Ectodermal cell (in vitro differentiated cells): ENCODE measurements at regions not wholly inside any gene's neighbourhood (a gene's known extent, or its start where the extent isn't known, plus 50 kb on each side); places are given as distances from the start of the nearest gene placed in this dataset.

Source experiments
- H3K27ac ChIP-seq: 2 replicates; pipeline ENCODE4 v1.7.0; 2013; ENCODE audit warnings: mild to moderate bottlenecking, low read depth, low read length; ENCODE audit not compliant: insufficient read depth, poor library complexity, severe bottlenecking
- H3K27me3 ChIP-seq: 2 replicates; pipeline ENCODE4 v1.7.0; 2013; ENCODE audit warnings: mild to moderate bottlenecking, low read length; ENCODE audit not compliant: insufficient read depth, control insufficient read depth, poor library complexity, severe bottlenecking
- H3K36me3 ChIP-seq: one replicate; pipeline ENCODE4 v1.7.0; 2013; ENCODE audit warnings: low read length; ENCODE audit not compliant: control insufficient read depth, insufficient read depth
- H3K4me1 ChIP-seq: one replicate; pipeline ENCODE4 v1.7.0; 2013; ENCODE audit warnings: low read length; ENCODE audit not compliant: control insufficient read depth, insufficient read depth
- H3K4me3 ChIP-seq: 2 replicates; pipeline ENCODE4 v1.7.0; 2013; ENCODE audit warnings: low read depth, low read length, control low read depth; ENCODE audit not compliant: insufficient read depth
- H3K9me3 ChIP-seq: 2 replicates; pipeline ENCODE4 v1.7.0; 2013; ENCODE audit warnings: mild to moderate bottlenecking, low read length, moderate library complexity; ENCODE audit not compliant: control insufficient read depth
- whole genome bisulfite sequencing, 2 experiments: methylation state at CpG; one replicate each; pipeline ENCODE4 v1.1.7; 2013; ENCODE audit warnings: missing lambda C conversion rate in 2 of 2; 5-methylcytosine and 5-hydroxymethylcytosine counted together

- Histone ChIP-seq H3K4me3 (no peak overlapping the region), H3K36me3 (no peaks in the 10 kb centered on the region), H3K4me1 (peaks cover 26% of the 10 kb centered on the region), H3K27me3 (no peaks in the 10 kb centered on the region), H3K9me3 (no peaks in the 10 kb centered on the region), H3K27ac (no peak overlapping the region)
- 85 to 87% methylated on average over 4 of the region's 4 CpGs for WGBS, 2 experiments
Observed at GRCh38 chr2:45275242-45275805, 266.1 kb upstream of the SIX2 start.

- no peak overlapping the region for H3K4me3 ChIP-seq
- no peaks in the 10 kb centered on the region for H3K36me3 ChIP-seq
- H3K9me3 ChIP-seq, result no peaks in the 10 kb centered on the region
- H3K4me1 ChIP-seq, result peaks cover 26% of the 10 kb centered on the region
- H3K27me3 ChIP-seq, result no peaks in the 10 kb centered on the region
- 18 to 19% methylated on average over 8 of the region's 8 CpGs for WGBS, 2 experiments
- no peak overlapping the region for H3K27ac ChIP-seq
Observed at GRCh38 chr2:45274250-45274926, 265.1 kb upstream of the SIX2 start.

DNA sequence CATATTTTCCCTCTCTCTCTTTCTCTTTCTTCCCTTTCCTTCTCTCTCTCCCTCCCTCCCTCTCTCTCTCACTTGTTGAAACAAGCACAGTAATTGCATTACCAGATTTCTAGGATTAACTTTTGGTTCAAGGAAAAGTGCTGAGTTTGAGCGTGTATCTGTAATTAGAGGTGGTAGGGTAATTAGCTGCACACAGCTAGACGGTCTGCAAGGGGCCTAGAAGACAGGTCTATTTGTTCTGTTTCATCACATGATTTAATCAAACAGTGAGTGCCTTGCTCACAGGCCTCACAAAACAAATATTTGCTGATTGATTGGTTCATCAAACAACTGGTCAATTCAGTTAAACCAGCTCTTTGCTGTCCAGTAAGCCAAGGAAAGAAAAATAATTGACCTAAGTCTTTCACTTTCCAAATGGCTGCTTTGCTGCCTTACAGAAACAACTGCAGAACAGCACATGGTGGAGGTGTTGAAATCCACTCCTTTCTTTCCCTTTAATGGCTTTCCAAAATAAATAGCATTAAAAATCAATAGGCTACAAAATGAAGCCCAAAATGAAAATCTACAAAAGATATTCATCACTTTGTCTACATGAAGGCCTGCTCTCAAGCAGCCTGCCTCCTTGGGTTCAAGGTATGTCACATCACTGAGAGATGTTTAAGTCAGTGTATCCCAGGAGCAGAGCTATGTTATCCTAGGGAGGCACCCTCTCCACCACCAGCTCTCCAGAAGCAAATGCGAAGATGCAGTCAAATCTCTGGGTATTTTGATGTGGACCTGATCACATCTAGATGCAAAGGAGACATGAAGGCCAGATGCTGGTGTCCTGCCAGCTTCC, 264.4 kb upstream of the SIX2 start:
- Histone ChIP-seq H3K27ac (no peak overlapping the region), H3K27me3 (no peaks in the 10 kb centered on the region)
- 66 to 68% methylated on average over 3 of the region's 3 CpGs for WGBS, 2 experiments

DNA sequence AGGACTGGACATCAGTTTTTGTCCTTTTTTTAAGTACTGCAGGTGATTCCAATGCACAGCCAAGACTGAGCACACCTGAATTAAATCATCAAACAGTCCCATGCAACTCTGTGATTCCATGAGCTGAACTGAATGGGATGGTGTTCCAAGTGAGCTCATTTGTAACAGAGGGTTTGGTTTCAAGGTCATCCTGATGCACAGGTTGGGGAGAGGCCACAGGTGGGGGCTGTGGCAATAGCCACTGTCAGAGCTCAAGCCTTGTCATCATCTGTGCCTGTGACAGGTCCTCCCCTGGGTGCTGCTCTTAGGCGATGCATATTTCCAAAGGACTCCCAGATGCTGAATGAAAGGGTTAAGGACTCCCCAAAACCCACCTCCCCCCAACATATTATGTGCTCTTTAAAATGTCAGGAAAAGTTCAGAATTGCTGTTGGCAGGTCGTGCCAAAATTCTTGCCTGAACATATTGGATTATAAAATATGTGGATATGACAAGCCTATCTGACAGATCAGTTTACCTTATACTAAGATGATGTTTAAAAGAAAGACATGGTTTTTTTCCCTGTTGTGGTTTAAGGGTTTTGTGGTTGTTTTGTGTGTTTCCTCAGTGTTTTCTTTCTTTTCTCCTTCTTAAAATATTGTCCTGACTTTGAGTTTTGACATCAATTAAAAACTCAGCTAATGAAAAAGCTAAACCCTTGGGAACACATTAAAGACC, 263.5 kb upstream of the SIX2 start:
- H3K27me3 ChIP-seq, result no peaks in the 10 kb centered on the region
- no peaks in the 10 kb centered on the region for H3K9me3 ChIP-seq
- H3K4me3 ChIP-seq, result no peak overlapping the region
- H3K27ac ChIP-seq, result no peak overlapping the region
- no peaks in the 10 kb centered on the region for H3K36me3 ChIP-seq
- peaks cover 26% of the 10 kb centered on the region for H3K4me1 ChIP-seq
- 90 to 97% methylated on average over 2 of the region's 2 CpGs for WGBS, 2 experiments

More for the DNA sequence above, 264.4 kb upstream of the SIX2 start:
- Histone ChIP-seq H3K4me1 (peaks cover 26% of the 10 kb centered on the region), H3K9me3 (no peaks in the 10 kb centered on the region), H3K36me3 (no peaks in the 10 kb centered on the region), H3K4me3 (no peak overlapping the region)

DNA sequence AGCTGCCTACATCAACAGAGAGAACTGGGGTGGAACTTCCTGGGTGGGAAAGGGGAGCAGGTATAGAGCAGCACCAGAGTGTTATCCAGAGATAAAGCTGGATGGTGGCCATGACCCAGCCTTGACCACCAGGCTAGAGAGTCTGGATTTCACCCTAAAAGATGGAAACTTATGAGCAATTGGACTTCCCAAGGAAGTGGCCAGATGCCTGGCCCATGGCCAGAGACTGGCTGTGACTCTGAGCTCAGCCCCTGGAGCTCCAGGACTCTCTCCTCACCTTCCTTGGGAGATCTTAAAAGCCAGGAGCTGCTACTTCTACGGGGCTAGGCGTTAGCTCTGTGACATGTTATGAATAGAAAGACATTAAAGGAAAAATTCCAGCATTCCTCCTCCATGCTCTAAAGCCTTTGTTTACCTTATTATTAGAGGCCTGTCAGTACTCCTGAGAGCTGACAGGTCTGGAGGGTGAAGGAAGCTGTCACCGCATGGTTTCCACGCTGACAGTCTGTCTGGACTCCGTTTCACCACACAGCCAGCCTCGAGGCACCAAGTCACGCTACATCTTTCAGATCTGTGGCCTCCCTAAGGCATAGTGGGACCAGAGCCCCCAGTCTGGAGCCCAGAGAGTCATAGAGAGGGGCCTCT, 260.0 kb upstream of the SIX2 start:
- Histone ChIP-seq H3K36me3 (no peaks in the 10 kb centered on the region), H3K27ac (no peak overlapping the region), H3K27me3 (no peaks in the 10 kb centered on the region), H3K4me3 (no peak overlapping the region), H3K4me1 (peaks cover 14% of the 10 kb centered on the region), H3K9me3 (no peaks in the 10 kb centered on the region)
- 91 to 94% methylated on average over 7 of the region's 7 CpGs for WGBS, 2 experiments

DNA sequence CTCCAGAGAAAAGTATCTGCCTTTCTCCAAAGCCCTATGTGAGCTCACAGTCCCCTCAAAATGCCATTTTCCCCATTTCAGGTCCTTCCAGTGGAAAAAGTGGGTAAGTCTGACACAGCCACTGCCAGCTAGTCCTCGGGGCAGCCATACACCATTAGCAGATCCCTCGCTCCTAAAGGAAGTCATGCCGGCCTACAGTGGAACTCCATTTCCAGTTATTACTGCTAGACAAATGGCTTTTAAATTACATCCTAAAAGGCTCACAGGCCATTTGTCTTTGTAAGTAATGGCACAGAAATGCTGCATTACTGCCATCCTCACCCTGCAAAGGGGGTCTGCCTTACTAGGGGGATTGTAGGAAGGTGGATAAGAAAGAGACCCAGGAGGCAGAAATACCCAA, 259.4 kb upstream of the SIX2 start:
- H3K27ac ChIP-seq, result no peak overlapping the region
- H3K36me3 ChIP-seq, result no peaks in the 10 kb centered on the region
- no peaks in the 10 kb centered on the region for H3K9me3 ChIP-seq
- H3K4me1 ChIP-seq, result peaks cover 8% of the 10 kb centered on the region
- H3K27me3 ChIP-seq, result no peaks in the 10 kb centered on the region
- 94 to 96% methylated on average over 3 of the region's 3 CpGs for WGBS, 2 experiments
- H3K4me3 ChIP-seq, result no peak overlapping the region

DNA sequence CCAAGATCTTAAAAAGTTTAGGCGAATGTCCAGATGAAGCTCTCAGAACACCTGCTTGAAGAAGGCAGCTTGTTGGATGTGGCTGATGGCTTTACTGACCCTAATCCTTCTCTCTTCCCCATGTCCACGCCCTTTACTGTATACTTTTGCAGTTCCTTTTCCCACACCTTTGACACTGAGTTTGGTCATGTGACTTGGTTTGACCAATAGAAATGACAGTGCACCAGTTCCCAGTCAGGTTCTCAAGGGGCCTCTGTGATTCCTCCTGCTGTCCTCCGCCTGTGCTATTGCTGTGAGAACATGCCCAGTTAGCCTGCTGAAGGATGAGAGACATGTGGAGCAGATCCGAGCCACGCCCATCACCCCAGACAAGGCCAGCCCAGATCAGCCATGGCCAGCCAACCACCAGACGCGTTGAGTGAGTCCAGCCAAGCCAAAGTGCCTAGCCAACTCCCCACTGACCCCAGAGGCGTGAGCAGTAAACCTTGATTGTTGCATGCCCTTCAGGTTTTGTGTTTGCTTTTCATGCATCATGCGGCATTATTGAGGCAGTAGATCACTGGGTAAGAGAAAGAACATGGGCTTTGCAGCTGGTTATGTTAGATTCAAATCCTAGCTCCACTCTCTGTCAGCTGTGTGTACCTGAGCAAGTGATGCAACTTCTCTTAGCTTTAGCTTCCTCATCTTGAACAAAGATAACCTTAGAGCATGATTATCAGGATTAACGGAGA, 258.0 kb upstream of the SIX2 start:
- Histone ChIP-seq H3K4me1 (no peaks in the 10 kb centered on the region), H3K27me3 (no peaks in the 10 kb centered on the region), H3K4me3 (no peak overlapping the region), H3K36me3 (no peaks in the 10 kb centered on the region), H3K9me3 (no peaks in the 10 kb centered on the region), H3K27ac (no peak overlapping the region)
- WGBS, 2 experiments, result 92 to 95% methylated on average over 10 of the region's 10 CpGs

DNA sequence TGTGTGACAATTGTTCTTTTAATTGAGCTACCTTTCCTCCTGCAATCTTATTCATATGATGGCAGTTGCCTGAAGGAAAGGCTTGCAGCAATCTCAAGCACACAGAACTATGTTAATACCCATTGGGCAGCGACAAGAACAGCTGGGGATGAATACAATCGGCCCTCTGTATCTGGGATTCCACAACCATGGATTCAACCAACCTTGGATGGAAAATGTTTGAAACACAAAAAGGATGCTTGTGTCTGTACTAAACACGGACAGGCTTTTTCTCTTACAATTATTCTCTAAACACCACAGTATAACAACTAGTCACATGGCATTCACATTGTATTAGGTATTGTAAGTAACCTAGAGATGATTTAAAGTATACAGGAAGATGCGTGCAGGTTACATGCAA, 256.1 kb upstream of the SIX2 start:
- H3K27ac ChIP-seq, result no peak overlapping the region
- no peaks in the 10 kb centered on the region for H3K9me3 ChIP-seq
- H3K4me1 ChIP-seq, result no peaks in the 10 kb centered on the region
- H3K27me3 ChIP-seq, result no peaks in the 10 kb centered on the region
- H3K36me3 ChIP-seq, result no peaks in the 10 kb centered on the region
- no peak overlapping the region for H3K4me3 ChIP-seq
- 92 to 96% methylated on average over 2 to 3 of the region's 4 CpGs for WGBS, 2 experiments
